HG03045 (cell line): ENCODE measurements at regions not wholly inside any gene's neighbourhood (a gene's known extent, or its start where the extent isn't known, plus 50 kb on each side); places are given as distances from the start of the nearest gene placed in this dataset.

Experiments used
- ATAC-seq: cut with Tn5 transposase; IDR thresholded peaks from one replicate; pipeline ENCODE4 v1.9.1; 2021; ENCODE audit warnings: mild to moderate bottlenecking, moderate library complexity; ENCODE audit not compliant: unreplicated experiment

DNA sequence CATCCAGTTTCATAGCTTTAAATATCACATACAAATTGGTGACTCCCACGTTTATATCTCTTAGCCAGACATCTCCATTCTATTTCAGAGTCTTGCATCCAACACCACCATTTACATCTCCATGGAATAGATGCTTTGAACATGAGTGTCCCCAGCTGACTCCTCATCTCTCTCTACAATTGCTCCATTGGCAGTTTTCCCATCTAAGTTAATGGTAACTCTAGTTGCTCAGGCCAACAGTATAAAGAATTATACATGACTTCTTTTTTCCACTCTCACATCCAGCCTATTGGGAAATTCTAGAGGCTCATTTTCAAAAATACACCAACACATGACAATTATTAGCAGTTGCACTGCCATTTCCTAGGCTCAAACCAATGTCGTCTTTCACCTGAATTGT, 388.2 kb downstream of the STIM2 start:
- no peak for ATAC-seq

GRCh38 chr4:27251771-27252170, 391.1 kb downstream of the STIM2 start:
- no peak for ATAC-seq

DNA sequence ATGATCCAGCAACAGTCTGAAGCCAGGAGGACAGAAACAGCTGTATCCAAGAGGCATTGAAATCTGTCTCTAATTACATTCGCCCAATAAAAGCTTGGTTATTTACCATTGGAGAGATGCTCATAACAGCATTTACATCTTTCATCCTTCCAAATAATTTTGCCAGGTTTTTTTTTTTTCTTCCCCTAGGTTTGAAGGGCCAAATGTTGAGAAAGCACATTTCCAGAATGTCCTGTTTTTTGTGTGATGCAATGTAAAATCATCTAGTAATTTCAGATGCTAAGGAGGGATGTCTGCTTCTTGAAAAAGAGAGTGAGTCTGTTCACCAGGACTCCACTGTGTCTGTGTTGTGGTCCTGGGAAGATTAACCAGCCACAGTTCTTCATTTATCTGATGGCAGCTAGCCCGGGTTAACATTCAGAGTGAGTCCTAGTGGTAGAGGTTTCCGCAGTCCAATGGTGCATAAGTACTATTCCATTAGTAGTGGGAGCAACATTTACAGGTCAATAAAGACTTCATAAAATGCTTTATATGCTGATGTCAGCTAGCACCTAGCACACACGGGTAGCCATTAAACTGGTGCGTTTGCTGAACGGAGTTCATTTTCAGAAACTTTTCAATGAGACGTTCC, 406.8 kb downstream of the STIM2 start:
- ATAC-seq = no peak

DNA sequence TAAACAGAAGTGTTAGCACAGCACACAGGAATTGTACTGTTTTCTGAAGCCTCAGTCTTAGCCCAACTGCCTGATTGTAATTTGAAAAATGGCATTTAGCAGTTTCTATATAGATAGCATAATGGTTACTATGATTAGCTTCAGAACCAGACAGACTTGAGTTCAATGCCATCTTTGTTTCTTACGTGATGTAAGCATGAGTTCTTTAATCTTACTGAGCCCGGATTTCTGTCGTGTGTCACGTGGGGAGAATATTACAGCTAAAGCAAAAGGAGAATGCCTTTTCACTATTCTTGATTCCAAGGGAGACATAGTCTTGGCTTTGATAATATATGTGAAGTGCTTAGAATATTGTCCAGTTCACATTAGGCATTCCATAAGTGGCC, 407.3 kb downstream of the STIM2 start:
- no peak for ATAC-seq

- no peak for ATAC-seq
These were observed 409.8 kb downstream of the STIM2 start for GRCh38 chr4:27270435-27270834.

DNA sequence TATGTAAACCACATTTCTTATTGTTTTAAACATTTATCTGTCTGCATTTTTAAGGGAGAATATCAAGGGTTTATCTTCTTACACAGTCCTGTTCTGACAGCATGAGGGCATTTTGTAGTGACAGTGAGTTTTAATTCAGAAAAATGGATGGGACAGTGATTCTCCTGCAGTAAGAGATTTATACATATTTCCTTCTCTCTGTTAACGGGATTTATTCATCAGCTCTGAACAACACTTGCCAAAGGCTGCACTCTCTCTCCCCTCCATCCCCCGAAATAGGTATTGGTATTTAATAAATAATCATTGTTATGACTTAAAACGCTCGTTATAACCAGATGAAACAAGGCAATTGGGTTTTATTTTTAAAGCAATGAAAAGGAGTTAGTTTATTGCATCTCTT, 410.9 kb downstream of the STIM2 start:
- ATAC-seq = no peak

DNA sequence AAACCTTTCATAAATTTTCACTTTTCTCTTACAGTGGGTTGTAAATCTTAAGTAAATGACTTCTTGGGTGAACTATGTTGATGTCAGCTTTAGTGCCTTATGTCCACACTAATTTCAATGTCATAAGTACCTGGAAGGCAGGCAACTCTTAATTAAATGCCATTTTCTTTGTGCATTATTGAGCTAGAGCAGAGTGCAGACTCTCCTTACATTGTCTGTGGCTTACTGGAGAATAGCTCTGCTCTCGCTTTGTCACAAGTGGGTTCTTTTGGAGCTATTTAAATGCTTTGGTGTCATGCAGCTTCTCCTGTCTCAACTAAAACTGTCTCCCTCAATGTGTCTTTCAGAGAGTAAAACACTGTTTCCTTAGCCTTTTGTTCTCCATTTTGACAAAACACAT, 411.6 kb downstream of the STIM2 start:
- no peak for ATAC-seq

GRCh38 chr4:27276307-27277073, 415.8 kb downstream of the STIM2 start:
- ATAC-seq = no peak

- ATAC-seq = no peak
These were observed 418.2 kb downstream of the STIM2 start for GRCh38 chr4:27278615-27279375.

- ATAC-seq = no peak
These were observed 427.9 kb downstream of the STIM2 start for GRCh38 chr4:27288496-27288895.

DNA sequence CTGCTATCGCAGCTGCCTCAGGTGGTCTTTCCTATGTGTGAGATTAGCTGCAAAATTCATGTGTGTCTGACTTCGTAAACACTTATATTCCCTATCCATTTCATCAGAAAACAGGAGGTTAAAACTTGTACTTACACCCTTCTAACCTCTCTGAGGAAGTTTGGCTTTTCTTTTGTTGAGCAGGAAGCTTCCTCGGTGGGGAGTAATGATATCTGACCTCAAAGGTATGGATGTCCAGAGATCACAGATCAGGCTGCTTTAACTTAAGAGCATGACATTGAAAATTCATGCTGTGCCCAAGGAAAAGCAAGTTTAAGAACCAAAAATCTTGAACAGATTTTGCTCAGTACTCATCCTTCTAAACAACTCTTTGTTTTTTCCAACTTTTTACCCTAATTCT, 429.1 kb downstream of the STIM2 start:
- no peak for ATAC-seq

DNA sequence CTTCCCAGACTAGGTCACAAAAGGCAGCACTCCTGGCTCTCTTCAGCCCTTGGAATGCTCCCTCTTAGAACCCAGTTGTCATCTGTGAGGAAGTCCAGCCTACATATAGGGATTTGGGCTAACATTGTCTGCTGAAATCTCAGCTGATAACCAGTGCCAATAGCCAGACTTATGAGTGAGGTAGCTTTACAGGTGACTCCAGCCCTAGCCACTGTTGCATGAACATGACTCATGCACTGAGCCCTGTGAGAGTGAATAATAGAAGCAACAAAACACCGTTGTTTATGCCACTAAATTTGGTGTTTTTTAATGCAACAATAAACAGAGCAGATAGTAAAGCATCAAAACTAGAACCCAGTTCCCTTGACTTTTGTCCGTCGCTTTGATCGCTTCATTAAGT, 433.2 kb downstream of the STIM2 start:
- ATAC-seq = no peak

GRCh38 chr4:27304751-27305150, 444.1 kb downstream of the STIM2 start:
- ATAC-seq = no peak

DNA sequence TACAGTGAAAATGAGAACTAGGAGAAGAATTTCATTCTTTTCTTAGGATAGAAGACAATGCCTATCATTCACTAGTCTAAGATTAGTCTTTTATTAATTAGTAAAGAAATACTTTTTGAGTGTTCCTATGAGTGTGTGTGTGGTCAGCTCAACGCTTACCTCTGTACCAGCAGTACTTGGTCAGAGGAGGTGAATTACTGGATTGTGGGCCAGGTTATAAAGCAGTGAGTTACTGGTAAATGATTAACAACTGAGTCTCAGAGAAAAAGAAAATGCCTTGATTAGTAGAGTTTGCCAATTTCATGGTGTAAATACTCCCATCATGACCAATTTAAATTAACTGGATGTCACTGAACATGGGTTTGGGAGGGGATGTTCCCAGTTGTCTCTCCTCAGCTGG, 444.6 kb downstream of the STIM2 start:
- ATAC-seq = no peak

- no peak for ATAC-seq
These were observed 447.7 kb downstream of the STIM2 start for GRCh38 chr4:27308379-27308778.

GRCh38 chr4:27315625-27316024, 455.0 kb downstream of the STIM2 start:
- no peak for ATAC-seq

GRCh38 chr4:27316176-27316575, 455.5 kb downstream of the STIM2 start:
- ATAC-seq = no peak

- ATAC-seq = no peak
These were observed 458.1 kb downstream of the STIM2 start for GRCh38 chr4:27318740-27319139.

- no peak for ATAC-seq
These were observed 466.4 kb downstream of the STIM2 start for GRCh38 chr4:27326991-27327390.

- no peak for ATAC-seq
These were observed 467.0 kb downstream of the STIM2 start for GRCh38 chr4:27327421-27328181.

- no peak for ATAC-seq
These were observed 477.9 kb downstream of the STIM2 start for GRCh38 chr4:27338530-27338929.
